ENCODE measurements at regions not wholly inside any gene's neighbourhood (a gene's known extent, or its start where the extent isn't known, plus 50 kb on each side); places are given as distances from the start of the nearest gene placed in this dataset.

- H3K4me3 ChIP-seq (replicated peaks; ENCODE audit: low read depth, low read length): no peak overlapping the region
- DNase-seq (ENCODE audit: low read depth): no peak
- TF ChIP-seq CTCF (IDR thresholded peaks at IDR 0.05; ENCODE audit: low read length, missing control alignments): no peak
These were observed 83.4 kb downstream of the C13orf42 start for GRCh38 chr13:51027644-51028043.

GRCh38 chr13:51026016-51026415, 85.1 kb downstream of the C13orf42 start:
- no peak for TF ChIP-seq CTCF (IDR thresholded peaks at IDR 0.05; ENCODE audit: low read length, missing control alignments)
- no peak for DNase-seq (ENCODE audit: low read depth)

GRCh38 chr13:51025245-51025905, 85.7 kb downstream of the C13orf42 start:
- DNase-seq (ENCODE audit: low read depth): no peak
- TF ChIP-seq CTCF (IDR thresholded peaks at IDR 0.05; ENCODE audit: low read length, missing control alignments): no peak
- H3K4me3 ChIP-seq (replicated peaks; ENCODE audit: low read depth, low read length): no peak overlapping the region

More at GRCh38 chr13:51026016-51026415, 85.1 kb downstream of the C13orf42 start:
- H3K4me3 ChIP-seq (replicated peaks; ENCODE audit: low read depth, low read length): no peak overlapping the region

GRCh38 chr13:51021811-51022210, 89.3 kb downstream of the C13orf42 start:
- H3K4me3 ChIP-seq (replicated peaks; ENCODE audit: low read depth, low read length): no peak overlapping the region
- DNase-seq (ENCODE audit: low read depth): no peak
- no peak for TF ChIP-seq CTCF (IDR thresholded peaks at IDR 0.05; ENCODE audit: low read length, missing control alignments)

GRCh38 chr13:51020600-51020999, 90.5 kb downstream of the C13orf42 start:
- no peak for TF ChIP-seq CTCF (IDR thresholded peaks at IDR 0.05; ENCODE audit: low read length, missing control alignments)
- DNase-seq (ENCODE audit: low read depth): no peak
- H3K4me3 ChIP-seq (replicated peaks; ENCODE audit: low read depth, low read length): no peak overlapping the region

GRCh38 chr13:51019026-51019425, 92.0 kb downstream of the C13orf42 start:
- DNase-seq (ENCODE audit: low read depth): no peak
- no peak overlapping the region for H3K4me3 ChIP-seq (replicated peaks; ENCODE audit: low read depth, low read length)
- no peak for TF ChIP-seq CTCF (IDR thresholded peaks at IDR 0.05; ENCODE audit: low read length, missing control alignments)

- H3K4me3 ChIP-seq (replicated peaks; ENCODE audit: low read depth, low read length): no peak overlapping the region
- no peak for TF ChIP-seq CTCF (IDR thresholded peaks at IDR 0.05; ENCODE audit: low read length, missing control alignments)
- DNase-seq (ENCODE audit: low read depth): no peak
These were observed 93.6 kb downstream of the C13orf42 start for GRCh38 chr13:51017516-51017915.
